WTC11 (cell line): ENCODE measurements at regions not wholly inside any gene's neighbourhood (a gene's known extent, or its start where the extent isn't known, plus 50 kb on each side); places are given as distances from the start of the nearest gene placed in this dataset.

Experiments used
- ATAC-seq: fragments of 200-7000 bp; cut with Tn5 transposase; 2 replicates; pipeline ENCODE4 v1.10.0; 2021; ENCODE audit warnings: mild to moderate bottlenecking, moderate library complexity
- CTCF ChIA-PET: fragments of 300-600 bp; sonication (Branson Sonifier 250); formaldehyde crosslinking; loops from one replicate; lab custom pipeline; 2021; ENCODE audit warnings: antibody characterized with exemption; lab: Charles Lee
- POLR2A ChIA-PET: fragments of 350-600 bp; sonication (Branson Sonifier 250); formaldehyde crosslinking; loops from one replicate; lab custom pipeline; 2021; ENCODE audit warnings: antibody characterized with exemption; lab: Charles Lee
- DNase-seq: peaks from one replicate; pipeline ENCODE4 v3.0.0; 2021; ENCODE audit warnings: low spot score
- H3K27ac Mint-ChIP-seq: 2 replicates; pipeline ENCODE4 v1.8.0; 2021; ENCODE audit warnings: mixed read lengths
- H3K27me3 Mint-ChIP-seq: 2 replicates; pipeline ENCODE4 v1.8.0; 2021; ENCODE audit warnings: low read depth, mild to moderate bottlenecking, moderate library complexity, mixed read lengths
- H3K36me3 Mint-ChIP-seq: 2 replicates; pipeline ENCODE4 v1.8.0; 2021; ENCODE audit warnings: mixed read lengths
- H3K4me1 Mint-ChIP-seq: 2 replicates; pipeline ENCODE4 v1.8.0; 2022; ENCODE audit warnings: mixed read lengths
- H3K4me3 Mint-ChIP-seq: 2 replicates; pipeline ENCODE4 v1.8.0; 2021; ENCODE audit warnings: mild to moderate bottlenecking, moderate library complexity, mixed read lengths
- H3K9me3 Mint-ChIP-seq: 2 replicates; pipeline ENCODE4 v1.8.0; 2021; ENCODE audit warnings: mixed read lengths
- ELF4 ChIP-seq: sonication (generic); formaldehyde crosslinking; IDR thresholded peaks from 2 replicates; pipeline ENCODE4 v1.8.1; 2022; ENCODE audit warnings: low read depth, mild to moderate bottlenecking, moderate library complexity, missing genetic modification reagents
- FOXJ3 ChIP-seq: sonication (generic); formaldehyde crosslinking; IDR thresholded peaks from 2 replicates; pipeline ENCODE4 v1.9.0; 2021; ENCODE audit warnings: missing genetic modification reagents, mild to moderate bottlenecking, borderline replicate concordance
- FOXP1 ChIP-seq: sonication (generic); formaldehyde crosslinking; IDR thresholded peaks from 2 replicates; pipeline ENCODE4 v1.8.0; 2022; ENCODE audit warnings: missing genetic modification reagents, mild to moderate bottlenecking, moderate library complexity, borderline replicate concordance
- GABPB1 ChIP-seq: sonication (generic); formaldehyde crosslinking; IDR thresholded peaks from 2 replicates; pipeline ENCODE4 v1.8.1; 2023; ENCODE audit warnings: mild to moderate bottlenecking, missing genetic modification reagents
- JUN ChIP-seq: sonication (generic); formaldehyde crosslinking; IDR thresholded peaks from 2 replicates; pipeline ENCODE4 v1.8.0; 2023; ENCODE audit warnings: mild to moderate bottlenecking, missing genetic modification reagents
- NFATC4 ChIP-seq: fragments of 250-450 bp; sonication (Bioruptor Pico); IDR thresholded peaks from 2 replicates; pipeline ENCODE4 v1.9.0; 2021; ENCODE audit warnings: mild to moderate bottlenecking
- NR3C1 ChIP-seq: sonication (generic); formaldehyde crosslinking; conservative IDR thresholded peaks from 2 replicates; pipeline ENCODE4 v1.8.1; 2023; ENCODE audit warnings: low read depth, mild to moderate bottlenecking, missing genetic modification reagents
- RELA ChIP-seq: sonication (generic); formaldehyde crosslinking; IDR thresholded peaks from 2 replicates; pipeline ENCODE4 v1.8.1; 2022; ENCODE audit warnings: missing genetic modification reagents, mild to moderate bottlenecking, borderline replicate concordance
- ZBTB21 ChIP-seq: sonication (generic); formaldehyde crosslinking; IDR thresholded peaks from 2 replicates; pipeline ENCODE4 v1.8.1; 2023; ENCODE audit warnings: mild to moderate bottlenecking, missing genetic modification reagents, borderline replicate concordance
- ZNF138 ChIP-seq: sonication (generic); formaldehyde crosslinking; conservative IDR thresholded peaks from 2 replicates; pipeline ENCODE4 v1.8.1; 2022; ENCODE audit warnings: mild to moderate bottlenecking, moderate library complexity, missing genetic modification reagents
- TF ChIP-seq, protein P1 (sequence below): sonication (generic); formaldehyde crosslinking; IDR thresholded peaks from 2 replicates; pipeline ENCODE4 v1.8.0; 2022; ENCODE audit warnings: mild to moderate bottlenecking, missing genetic modification reagents
- TF ChIP-seq, protein P2 (sequence below): sonication (generic); formaldehyde crosslinking; IDR thresholded peaks from 2 replicates; pipeline ENCODE4 v1.8.1; 2022; ENCODE audit warnings: missing genetic modification reagents, borderline replicate concordance
- TF ChIP-seq, protein P3 (sequence below): sonication (generic); formaldehyde crosslinking; IDR thresholded peaks from 2 replicates; pipeline ENCODE4 v1.8.1; 2022; ENCODE audit warnings: mild to moderate bottlenecking, missing genetic modification reagents, moderate library complexity, borderline replicate concordance
- TF ChIP-seq, protein P4 (sequence below): sonication (generic); formaldehyde crosslinking; conservative IDR thresholded peaks from 2 replicates; pipeline ENCODE4 v1.8.1; 2022; ENCODE audit warnings: mild to moderate bottlenecking, missing genetic modification reagents
- TF ChIP-seq, protein P5 (sequence below): sonication (generic); formaldehyde crosslinking; IDR thresholded peaks from 2 replicates; pipeline ENCODE4 v1.8.0; 2023; ENCODE audit warnings: mild to moderate bottlenecking, missing genetic modification reagents
- TF ChIP-seq, protein P6 (sequence below): sonication (generic); formaldehyde crosslinking; IDR thresholded peaks from 2 replicates; pipeline ENCODE4 v1.8.0; 2022; ENCODE audit warnings: mild to moderate bottlenecking, missing genetic modification reagents
- TF ChIP-seq, protein P7 (sequence below): sonication (generic); formaldehyde crosslinking; IDR thresholded peaks from 2 replicates; pipeline ENCODE4 v1.8.1; 2023; ENCODE audit warnings: mild to moderate bottlenecking, missing genetic modification reagents, borderline replicate concordance

DNA sequence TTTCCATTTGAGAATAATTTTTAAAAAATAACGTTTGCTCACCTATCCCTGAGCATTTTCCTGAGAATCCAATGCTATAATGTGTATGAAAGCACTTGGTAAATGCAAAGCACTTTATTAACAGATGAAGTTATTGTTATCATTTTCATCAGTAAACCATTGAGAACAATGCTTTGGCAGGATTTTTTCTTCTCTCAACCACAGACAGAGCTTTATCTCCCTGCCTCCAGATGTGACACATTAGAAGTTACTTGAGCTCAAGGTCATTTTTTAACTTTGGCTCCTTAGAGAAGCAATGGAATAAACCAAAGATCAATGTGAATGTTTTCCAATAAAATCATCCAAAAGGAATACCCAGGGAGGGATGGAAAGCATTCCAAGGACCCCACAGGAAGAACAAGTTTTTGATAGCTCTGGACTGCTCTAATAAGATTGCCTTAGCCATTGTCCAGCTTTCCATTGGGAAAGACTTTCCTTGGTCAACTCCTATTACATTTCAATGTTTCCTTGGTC is 118.9 kb upstream of the NT5C1B start (continued):
- TF ChIP-seq, protein P1, sequence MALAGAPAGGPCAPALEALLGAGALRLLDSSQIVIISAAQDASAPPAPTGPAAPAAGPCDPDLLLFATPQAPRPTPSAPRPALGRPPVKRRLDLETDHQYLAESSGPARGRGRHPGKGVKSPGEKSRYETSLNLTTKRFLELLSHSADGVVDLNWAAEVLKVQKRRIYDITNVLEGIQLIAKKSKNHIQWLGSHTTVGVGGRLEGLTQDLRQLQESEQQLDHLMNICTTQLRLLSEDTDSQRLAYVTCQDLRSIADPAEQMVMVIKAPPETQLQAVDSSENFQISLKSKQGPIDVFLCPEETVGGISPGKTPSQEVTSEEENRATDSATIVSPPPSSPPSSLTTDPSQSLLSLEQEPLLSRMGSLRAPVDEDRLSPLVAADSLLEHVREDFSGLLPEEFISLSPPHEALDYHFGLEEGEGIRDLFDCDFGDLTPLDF (CRISPR knock-in tag): no peak
- TF ChIP-seq, protein P2, sequence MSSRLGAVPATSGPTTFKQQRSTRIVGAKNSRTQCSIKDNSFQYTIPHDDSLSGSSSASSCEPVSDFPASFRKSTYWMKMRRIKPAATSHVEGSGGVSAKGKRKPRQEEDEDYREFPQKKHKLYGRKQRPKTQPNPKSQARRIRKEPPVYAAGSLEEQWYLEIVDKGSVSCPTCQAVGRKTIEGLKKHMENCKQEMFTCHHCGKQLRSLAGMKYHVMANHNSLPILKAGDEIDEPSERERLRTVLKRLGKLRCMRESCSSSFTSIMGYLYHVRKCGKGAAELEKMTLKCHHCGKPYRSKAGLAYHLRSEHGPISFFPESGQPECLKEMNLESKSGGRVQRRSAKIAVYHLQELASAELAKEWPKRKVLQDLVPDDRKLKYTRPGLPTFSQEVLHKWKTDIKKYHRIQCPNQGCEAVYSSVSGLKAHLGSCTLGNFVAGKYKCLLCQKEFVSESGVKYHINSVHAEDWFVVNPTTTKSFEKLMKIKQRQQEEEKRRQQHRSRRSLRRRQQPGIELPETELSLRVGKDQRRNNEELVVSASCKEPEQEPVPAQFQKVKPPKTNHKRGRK (CRISPR knock-in tag): no peak
- no peak for TF ChIP-seq NFATC4 (CRISPR knock-in tag)
- no peak for TF ChIP-seq NR3C1 (CRISPR knock-in tag)
- TF ChIP-seq FOXP1: no peak

DNA sequence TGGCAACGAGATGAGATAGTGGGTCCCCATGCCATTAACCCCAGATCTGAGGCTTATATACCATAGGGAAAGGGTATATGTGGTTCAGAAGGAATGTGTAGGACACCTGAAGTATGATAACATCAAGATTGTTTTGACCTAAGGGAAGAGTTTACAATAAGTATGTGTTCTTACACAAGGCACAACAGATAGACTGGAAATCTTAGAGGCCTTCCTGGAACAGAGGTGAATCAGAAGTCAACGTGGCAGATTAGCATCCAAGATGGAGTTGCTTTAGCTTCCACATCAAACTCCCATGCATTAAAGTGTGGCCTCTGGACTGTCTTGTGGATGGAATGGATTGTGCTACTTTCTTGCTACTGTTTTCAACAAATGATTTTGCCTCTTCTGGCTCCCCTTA is 116.6 kb upstream of the NT5C1B start:
- peaks cover 6% of the 10 kb centered on the region; the same call in 1 of the 2 replicates for H3K4me1 Mint-ChIP-seq
- no peaks in the 10 kb centered on the region for H3K9me3 Mint-ChIP-seq
- no peak for ATAC-seq
- H3K27me3 Mint-ChIP-seq: no peaks in the 10 kb centered on the region
- DNase-seq: no peak
- no peak for TF ChIP-seq FOXJ3
- TF ChIP-seq, protein P3, sequence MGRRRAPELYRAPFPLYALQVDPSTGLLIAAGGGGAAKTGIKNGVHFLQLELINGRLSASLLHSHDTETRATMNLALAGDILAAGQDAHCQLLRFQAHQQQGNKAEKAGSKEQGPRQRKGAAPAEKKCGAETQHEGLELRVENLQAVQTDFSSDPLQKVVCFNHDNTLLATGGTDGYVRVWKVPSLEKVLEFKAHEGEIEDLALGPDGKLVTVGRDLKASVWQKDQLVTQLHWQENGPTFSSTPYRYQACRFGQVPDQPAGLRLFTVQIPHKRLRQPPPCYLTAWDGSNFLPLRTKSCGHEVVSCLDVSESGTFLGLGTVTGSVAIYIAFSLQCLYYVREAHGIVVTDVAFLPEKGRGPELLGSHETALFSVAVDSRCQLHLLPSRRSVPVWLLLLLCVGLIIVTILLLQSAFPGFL (CRISPR knock-in tag): no peak
- no peak for TF ChIP-seq GABPB1
- TF ChIP-seq, protein P4, sequence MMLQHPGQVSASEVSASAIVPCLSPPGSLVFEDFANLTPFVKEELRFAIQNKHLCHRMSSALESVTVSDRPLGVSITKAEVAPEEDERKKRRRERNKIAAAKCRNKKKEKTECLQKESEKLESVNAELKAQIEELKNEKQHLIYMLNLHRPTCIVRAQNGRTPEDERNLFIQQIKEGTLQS (CRISPR knock-in tag): no peak
- TF ChIP-seq, protein P1 (CRISPR knock-in tag): no peak
- no peak for TF ChIP-seq JUN (CRISPR knock-in tag)
- TF ChIP-seq, protein P5, sequence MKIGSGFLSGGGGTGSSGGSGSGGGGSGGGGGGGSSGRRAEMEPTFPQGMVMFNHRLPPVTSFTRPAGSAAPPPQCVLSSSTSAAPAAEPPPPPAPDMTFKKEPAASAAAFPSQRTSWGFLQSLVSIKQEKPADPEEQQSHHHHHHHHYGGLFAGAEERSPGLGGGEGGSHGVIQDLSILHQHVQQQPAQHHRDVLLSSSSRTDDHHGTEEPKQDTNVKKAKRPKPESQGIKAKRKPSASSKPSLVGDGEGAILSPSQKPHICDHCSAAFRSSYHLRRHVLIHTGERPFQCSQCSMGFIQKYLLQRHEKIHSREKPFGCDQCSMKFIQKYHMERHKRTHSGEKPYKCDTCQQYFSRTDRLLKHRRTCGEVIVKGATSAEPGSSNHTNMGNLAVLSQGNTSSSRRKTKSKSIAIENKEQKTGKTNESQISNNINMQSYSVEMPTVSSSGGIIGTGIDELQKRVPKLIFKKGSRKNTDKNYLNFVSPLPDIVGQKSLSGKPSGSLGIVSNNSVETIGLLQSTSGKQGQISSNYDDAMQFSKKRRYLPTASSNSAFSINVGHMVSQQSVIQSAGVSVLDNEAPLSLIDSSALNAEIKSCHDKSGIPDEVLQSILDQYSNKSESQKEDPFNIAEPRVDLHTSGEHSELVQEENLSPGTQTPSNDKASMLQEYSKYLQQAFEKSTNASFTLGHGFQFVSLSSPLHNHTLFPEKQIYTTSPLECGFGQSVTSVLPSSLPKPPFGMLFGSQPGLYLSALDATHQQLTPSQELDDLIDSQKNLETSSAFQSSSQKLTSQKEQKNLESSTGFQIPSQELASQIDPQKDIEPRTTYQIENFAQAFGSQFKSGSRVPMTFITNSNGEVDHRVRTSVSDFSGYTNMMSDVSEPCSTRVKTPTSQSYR: no peak
- no peak for TF ChIP-seq ELF4 (CRISPR knock-in tag)
- TF ChIP-seq, protein P2 (CRISPR knock-in tag): no peak
- TF ChIP-seq RELA (CRISPR knock-in tag): no peak
- no peak for TF ChIP-seq ZNF138 (CRISPR knock-in tag)
- TF ChIP-seq, protein P6, sequence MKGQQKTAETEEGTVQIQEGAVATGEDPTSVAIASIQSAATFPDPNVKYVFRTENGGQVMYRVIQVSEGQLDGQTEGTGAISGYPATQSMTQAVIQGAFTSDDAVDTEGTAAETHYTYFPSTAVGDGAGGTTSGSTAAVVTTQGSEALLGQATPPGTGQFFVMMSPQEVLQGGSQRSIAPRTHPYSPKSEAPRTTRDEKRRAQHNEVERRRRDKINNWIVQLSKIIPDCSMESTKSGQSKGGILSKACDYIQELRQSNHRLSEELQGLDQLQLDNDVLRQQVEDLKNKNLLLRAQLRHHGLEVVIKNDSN: no peak
- no peak for TF ChIP-seq ZBTB21 (CRISPR knock-in tag)
- TF ChIP-seq NR3C1 (CRISPR knock-in tag): no peak
- TF ChIP-seq, protein P7, sequence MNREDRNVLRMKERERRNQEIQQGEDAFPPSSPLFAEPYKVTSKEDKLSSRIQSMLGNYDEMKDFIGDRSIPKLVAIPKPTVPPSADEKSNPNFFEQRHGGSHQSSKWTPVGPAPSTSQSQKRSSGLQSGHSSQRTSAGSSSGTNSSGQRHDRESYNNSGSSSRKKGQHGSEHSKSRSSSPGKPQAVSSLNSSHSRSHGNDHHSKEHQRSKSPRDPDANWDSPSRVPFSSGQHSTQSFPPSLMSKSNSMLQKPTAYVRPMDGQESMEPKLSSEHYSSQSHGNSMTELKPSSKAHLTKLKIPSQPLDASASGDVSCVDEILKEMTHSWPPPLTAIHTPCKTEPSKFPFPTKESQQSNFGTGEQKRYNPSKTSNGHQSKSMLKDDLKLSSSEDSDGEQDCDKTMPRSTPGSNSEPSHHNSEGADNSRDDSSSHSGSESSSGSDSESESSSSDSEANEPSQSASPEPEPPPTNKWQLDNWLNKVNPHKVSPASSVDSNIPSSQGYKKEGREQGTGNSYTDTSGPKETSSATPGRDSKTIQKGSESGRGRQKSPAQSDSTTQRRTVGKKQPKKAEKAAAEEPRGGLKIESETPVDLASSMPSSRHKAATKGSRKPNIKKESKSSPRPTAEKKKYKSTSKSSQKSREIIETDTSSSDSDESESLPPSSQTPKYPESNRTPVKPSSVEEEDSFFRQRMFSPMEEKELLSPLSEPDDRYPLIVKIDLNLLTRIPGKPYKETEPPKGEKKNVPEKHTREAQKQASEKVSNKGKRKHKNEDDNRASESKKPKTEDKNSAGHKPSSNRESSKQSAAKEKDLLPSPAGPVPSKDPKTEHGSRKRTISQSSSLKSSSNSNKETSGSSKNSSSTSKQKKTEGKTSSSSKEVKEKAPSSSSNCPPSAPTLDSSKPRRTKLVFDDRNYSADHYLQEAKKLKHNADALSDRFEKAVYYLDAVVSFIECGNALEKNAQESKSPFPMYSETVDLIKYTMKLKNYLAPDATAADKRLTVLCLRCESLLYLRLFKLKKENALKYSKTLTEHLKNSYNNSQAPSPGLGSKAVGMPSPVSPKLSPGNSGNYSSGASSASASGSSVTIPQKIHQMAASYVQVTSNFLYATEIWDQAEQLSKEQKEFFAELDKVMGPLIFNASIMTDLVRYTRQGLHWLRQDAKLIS (CRISPR knock-in tag): no peak
- H3K27ac Mint-ChIP-seq: no peak overlapping the region
- CTCF ChIA-PET: interaction anchor here (1.7 kb wide), 1 partner anchor 16 kb away, joined by 8 read pairs; no protein-coding TSS in a partner anchor
- POLR2A ChIA-PET: no interaction called here
- H3K4me3 Mint-ChIP-seq: no peak overlapping the region
- no peaks in the 10 kb centered on the region for H3K36me3 Mint-ChIP-seq
